Gastrocnemius medialis (tissue), 4 donors: ENCODE measurements at regions not wholly inside any gene's neighbourhood (a gene's known extent, or its start where the extent isn't known, plus 50 kb on each side); places are given as distances from the start of the nearest gene placed in this dataset.

ENCODE experiments used
- ATAC-seq, 2 donors: fragments of 150-250 bp; one replicate each; pipeline ENCODE4 v1.9.1; 2016
- DNase-seq, 2 donors: peaks; one replicate each; pipeline ENCODE4 v3.0.0-alpha.2; 2019
- H3K27ac ChIP-seq, 4 donors: fragments of 200-600 bp; sonication (generic); 1 replicate in 1 of 4; 2 replicates in 3 of 4; pipeline ENCODE4 v1.5.1; 2016 to 2018; ENCODE audit warnings: mild to moderate bottlenecking in 2 of 4, moderate library complexity in 1 of 4
- H3K27me3 ChIP-seq, 3 donors: fragments of 200-600 bp; sonication (generic) in 2 of 3; 1 replicate in 1 of 3; 2 replicates in 2 of 3; pipeline versions ENCODE4 v1.5.1 to v1.6.0; 2016 to 2019; ENCODE audit warnings: mild to moderate bottlenecking in 1 of 3, moderate library complexity in 1 of 3
- H3K36me3 ChIP-seq, 2 donors: fragments of 200-600 bp; sonication (generic) in 1 of 2; one replicate each; pipeline ENCODE4 v1.5.1; 2017 to 2018
- H3K4me1 ChIP-seq, 2 donors: fragments of 200-600 bp; sonication (generic) in 1 of 2; one replicate each; pipeline ENCODE4 v1.5.1; 2016 to 2017; ENCODE audit warnings: mild to moderate bottlenecking in 2 of 2
- H3K4me3 ChIP-seq, 4 donors: fragments of 200-600 bp; sonication (generic) in 3 of 4; 1 replicate in 1 of 4; 2 replicates in 3 of 4; pipeline ENCODE4 v1.5.1; 2016 to 2019; ENCODE audit warnings: mild to moderate bottlenecking in 2 of 4
- H3K9me3 ChIP-seq, 3 donors: fragments of 200-600 bp; sonication (generic) in 2 of 3; 1 replicate in 1 of 3; 2 replicates in 2 of 3; pipeline ENCODE4 v1.5.1; 2016 to 2019
- POLR2A ChIP-seq, 2 donors: fragments of 450-650 bp; IDR thresholded peaks; one replicate each; pipeline ENCODE4 v1.6.1; 2017; ENCODE audit warnings: antibody characterized with exemption in 2 of 2, mild to moderate bottlenecking in 2 of 2, moderate library complexity in 2 of 2
- in situ Hi-C, 4 donors: fragments of 200-750 bp; cut with MboI; loops; one replicate each; pipeline versions ENCODE4 v1.15.0 to v1.8.0; 2017; ENCODE audit warnings: low sequenced_read_pairs in 4 of 4
- intact Hi-C: fragments of 100-400 bp; cut with DNase I; formaldehyde crosslinking; loops from one replicate; pipeline ENCODE4 v1.15.1; 2023; ENCODE audit warnings: low total_unique reads
- TF ChIP-seq, protein P1 (sequence below), 5 experiments: fragments of 450-650 bp in 3 of 5; fragments of 200-600 bp in 2 of 5; sonication (generic) in 2 of 5; IDR thresholded peaks in 4 of 5; conservative IDR thresholded peaks in 1 of 5; 1 replicate in 4 of 5; 2 replicates in 1 of 5; pipeline ENCODE4 v1.5.1; 2016 to 2019; ENCODE audit warnings: antibody characterized with exemption in 5 of 5, mild to moderate bottlenecking in 3 of 5, moderate library complexity in 3 of 5

DNA sequence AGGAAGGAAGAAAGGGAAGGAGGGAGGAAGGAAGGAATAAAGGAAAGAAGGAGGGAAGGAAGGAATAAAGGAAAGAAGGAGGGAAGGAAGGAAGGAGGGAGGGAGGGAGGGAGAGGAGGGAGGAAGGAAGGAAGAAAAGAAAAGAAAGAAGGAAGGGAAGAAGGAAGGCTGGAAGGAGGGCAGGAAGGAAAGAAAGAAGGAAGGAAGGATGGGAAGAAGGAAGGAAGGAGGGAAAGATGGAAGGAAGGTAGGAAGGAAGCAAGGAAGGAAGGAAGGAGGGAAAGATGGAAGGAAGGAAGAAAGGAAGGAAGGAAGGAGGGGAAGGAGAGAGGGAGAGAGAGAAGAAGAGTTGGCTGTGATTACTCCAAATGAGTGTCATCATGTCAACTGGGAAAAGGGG lies 190.6 kb downstream of the ACKR3 start:
- H3K4me1 ChIP-seq = no peaks in the 10 kb centered on the region
- no peaks in the 10 kb centered on the region for H3K36me3 ChIP-seq
- intact Hi-C loops (no loop called here), in situ Hi-C loops (no loop called here)
- ATAC-seq = no peak
- H3K27ac ChIP-seq = no peak overlapping the region
- no peak for DNase-seq
- H3K27me3 ChIP-seq = no peaks in the 10 kb centered on the region
- no peaks in the 10 kb centered on the region for H3K9me3 ChIP-seq
- no peak for TF ChIP-seq POLR2A (IDR thresholded peaks at IDR 0.05)
- TF ChIP-seq, protein P1, sequence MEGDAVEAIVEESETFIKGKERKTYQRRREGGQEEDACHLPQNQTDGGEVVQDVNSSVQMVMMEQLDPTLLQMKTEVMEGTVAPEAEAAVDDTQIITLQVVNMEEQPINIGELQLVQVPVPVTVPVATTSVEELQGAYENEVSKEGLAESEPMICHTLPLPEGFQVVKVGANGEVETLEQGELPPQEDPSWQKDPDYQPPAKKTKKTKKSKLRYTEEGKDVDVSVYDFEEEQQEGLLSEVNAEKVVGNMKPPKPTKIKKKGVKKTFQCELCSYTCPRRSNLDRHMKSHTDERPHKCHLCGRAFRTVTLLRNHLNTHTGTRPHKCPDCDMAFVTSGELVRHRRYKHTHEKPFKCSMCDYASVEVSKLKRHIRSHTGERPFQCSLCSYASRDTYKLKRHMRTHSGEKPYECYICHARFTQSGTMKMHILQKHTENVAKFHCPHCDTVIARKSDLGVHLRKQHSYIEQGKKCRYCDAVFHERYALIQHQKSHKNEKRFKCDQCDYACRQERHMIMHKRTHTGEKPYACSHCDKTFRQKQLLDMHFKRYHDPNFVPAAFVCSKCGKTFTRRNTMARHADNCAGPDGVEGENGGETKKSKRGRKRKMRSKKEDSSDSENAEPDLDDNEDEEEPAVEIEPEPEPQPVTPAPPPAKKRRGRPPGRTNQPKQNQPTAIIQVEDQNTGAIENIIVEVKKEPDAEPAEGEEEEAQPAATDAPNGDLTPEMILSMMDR (IDR thresholded peaks at IDR 0.05 in 4 of 5, conservative IDR thresholded peaks at IDR 0.05 in 1 of 5) = no peak
- H3K4me3 ChIP-seq = no peak overlapping the region

GRCh38 chr2:236761358-236761757 lies 191.7 kb downstream of the ACKR3 start:
- in situ Hi-C loops (no loop called here), intact Hi-C loops (no loop called here)
- ATAC-seq = no peak
- H3K4me3 ChIP-seq = no peak overlapping the region
- H3K27ac ChIP-seq = no peak overlapping the region
- TF ChIP-seq, protein P1 (IDR thresholded peaks at IDR 0.05 in 4 of 5, conservative IDR thresholded peaks at IDR 0.05 in 1 of 5) = no peak
- TF ChIP-seq POLR2A (IDR thresholded peaks at IDR 0.05) = no peak
- H3K27me3 ChIP-seq = no peaks in the 10 kb centered on the region
- H3K9me3 ChIP-seq = no peaks in the 10 kb centered on the region
- DNase-seq = no peak
- no peaks in the 10 kb centered on the region for H3K4me1 ChIP-seq
- H3K36me3 ChIP-seq = no peaks in the 10 kb centered on the region

- no peaks in the 10 kb centered on the region for H3K9me3 ChIP-seq
- no peaks in the 10 kb centered on the region for H3K36me3 ChIP-seq
- ATAC-seq (peak in 1 of 2 donors; percentile 18), DNase-seq (no peak)
- no peak for TF ChIP-seq POLR2A (IDR thresholded peaks at IDR 0.05)
- TF ChIP-seq, protein P1 (IDR thresholded peaks at IDR 0.05 in 4 of 5, conservative IDR thresholded peaks at IDR 0.05 in 1 of 5) = no peak
- intact Hi-C loops (no loop called here), in situ Hi-C loops (no loop called here)
- H3K27me3 ChIP-seq = no peaks in the 10 kb centered on the region
- no peak overlapping the region for H3K27ac ChIP-seq
- H3K4me3 ChIP-seq = no peak overlapping the region
- no peaks in the 10 kb centered on the region for H3K4me1 ChIP-seq
These were observed 193.0 kb downstream of the ACKR3 start for GRCh38 chr2:236762628-236763027.

- no peak for ATAC-seq
- intact Hi-C loops = no loop called here
- Histone ChIP-seq H3K27ac (no peak overlapping the region), H3K36me3 (no peaks in the 10 kb centered on the region), H3K4me3 (no peak overlapping the region), H3K9me3 (no peaks in the 10 kb centered on the region), H3K27me3 (no peaks in the 10 kb centered on the region), H3K4me1 (no peaks in the 10 kb centered on the region)
- TF ChIP-seq, protein P1 (IDR thresholded peaks at IDR 0.05 in 4 of 5, conservative IDR thresholded peaks at IDR 0.05 in 1 of 5) = no peak
- no peak for TF ChIP-seq POLR2A (IDR thresholded peaks at IDR 0.05)
- DNase-seq = no peak
- in situ Hi-C loops = no loop called here
These were observed 194.2 kb downstream of the ACKR3 start for GRCh38 chr2:236763857-236764256.

DNA sequence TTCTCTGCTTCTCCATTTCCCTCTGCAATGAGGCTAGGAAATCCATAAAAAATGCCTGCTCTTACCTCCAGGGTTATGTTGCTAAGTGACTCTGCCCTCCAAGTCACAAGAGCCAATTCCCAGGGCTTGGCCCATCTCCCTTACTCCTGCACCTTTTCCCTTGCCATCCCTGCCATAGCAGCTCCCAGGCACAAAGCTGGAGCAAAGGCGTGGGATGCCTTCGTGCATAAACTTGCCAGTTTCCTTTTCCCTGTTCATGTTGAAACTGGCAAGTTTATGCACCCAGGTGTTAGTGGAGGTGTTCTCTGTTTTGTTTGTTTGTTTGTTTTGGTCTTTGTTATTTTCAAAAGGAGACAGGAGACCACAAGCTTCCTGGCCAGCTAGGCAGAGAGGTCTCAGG lies 195.1 kb downstream of the ACKR3 start:
- Histone ChIP-seq H3K27me3 (no peaks in the 10 kb centered on the region), H3K9me3 (no peaks in the 10 kb centered on the region), H3K4me1 (no peaks in the 10 kb centered on the region), H3K4me3 (no peak overlapping the region), H3K27ac (no peak overlapping the region), H3K36me3 (no peaks in the 10 kb centered on the region)
- DNase-seq (no peak), ATAC-seq (no peak)
- no peak for TF ChIP-seq POLR2A (IDR thresholded peaks at IDR 0.05)
- TF ChIP-seq, protein P1 (IDR thresholded peaks at IDR 0.05 in 4 of 5, conservative IDR thresholded peaks at IDR 0.05 in 1 of 5) = no peak
- in situ Hi-C loops (no loop called here), intact Hi-C loops (no loop called here)
